Ishikawa (cell line): ENCODE measurements at regions not wholly inside any gene's neighbourhood (a gene's known extent, or its start where the extent isn't known, plus 50 kb on each side); places are given as distances from the start of the nearest gene placed in this dataset.

Experiments used
- CEBPB ChIP-seq: IDR thresholded peaks from 2 replicates; pipeline ENCODE4 v1.6.1; 2012
- CREB1 ChIP-seq: IDR thresholded peaks from 2 replicates; pipeline ENCODE4 v1.6.1; 2012; ENCODE audit warnings: low read depth
- EGR1 ChIP-seq: IDR thresholded peaks from 2 replicates; pipeline ENCODE4 v1.6.1; 2012
- EP300 ChIP-seq: IDR thresholded peaks from 2 replicates; pipeline ENCODE4 v1.6.1; 2012; ENCODE audit warnings: borderline replicate concordance
- MAX ChIP-seq: IDR thresholded peaks from 2 replicates; pipeline ENCODE4 v1.6.1; 2012
- NFIC ChIP-seq: IDR thresholded peaks from 2 replicates; pipeline ENCODE4 v1.6.1; 2012
- RAD21 ChIP-seq: IDR thresholded peaks from 2 replicates; pipeline ENCODE4 v1.6.1; 2012; ENCODE audit warnings: low read depth
- REST ChIP-seq: IDR thresholded peaks from 2 replicates; pipeline ENCODE4 v1.6.1; 2012; ENCODE audit warnings: low read depth, mild to moderate bottlenecking
- TAF1 ChIP-seq: IDR thresholded peaks from 2 replicates; pipeline ENCODE4 v1.6.1; 2012; ENCODE audit warnings: low read depth, mild to moderate bottlenecking
- TCF12 ChIP-seq: IDR thresholded peaks from 2 replicates; pipeline ENCODE4 v1.6.1; 2012; ENCODE audit warnings: low read depth
- YY1 ChIP-seq: IDR thresholded peaks from 2 replicates; pipeline ENCODE4 v1.6.1; 2012; ENCODE audit warnings: low read depth
- ZBTB7A ChIP-seq: IDR thresholded peaks from 2 replicates; pipeline ENCODE4 v1.6.1; 2012; ENCODE audit warnings: low read depth
- TF ChIP-seq, protein P1 (sequence below): IDR thresholded peaks from 2 replicates; pipeline ENCODE4 v1.6.1; 2012

DNA sequence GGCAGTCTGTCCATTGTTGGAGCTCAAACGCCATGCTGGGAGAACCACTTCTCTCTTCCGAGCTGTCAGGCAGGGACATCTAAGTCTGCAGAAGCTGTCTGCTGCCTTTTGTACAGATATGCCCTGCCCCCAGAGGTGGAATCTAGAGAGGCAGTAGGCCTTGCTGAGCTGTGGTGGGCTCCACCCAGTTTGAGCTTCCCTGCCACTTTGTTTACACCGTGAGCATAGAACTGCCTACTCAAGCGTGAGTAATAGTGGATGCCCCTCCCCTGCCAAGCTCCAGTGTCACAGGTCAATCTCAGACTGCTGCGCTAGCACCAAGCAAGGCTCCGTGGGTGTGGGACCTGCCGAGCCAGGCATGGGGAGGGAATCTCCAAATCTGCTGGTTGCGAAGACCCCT, 145.7 kb downstream of the VSIG4 start:
- TF ChIP-seq MAX (no peak), EGR1 (no peak), RAD21 (no peak), NFIC (no peak), TAF1 (no peak), CREB1 (no peak), EP300 (no peak), CEBPB (no peak), REST (no peak), YY1 (no peak), ZBTB7A (no peak), TCF12 (no peak)
- TF ChIP-seq, protein P1, sequence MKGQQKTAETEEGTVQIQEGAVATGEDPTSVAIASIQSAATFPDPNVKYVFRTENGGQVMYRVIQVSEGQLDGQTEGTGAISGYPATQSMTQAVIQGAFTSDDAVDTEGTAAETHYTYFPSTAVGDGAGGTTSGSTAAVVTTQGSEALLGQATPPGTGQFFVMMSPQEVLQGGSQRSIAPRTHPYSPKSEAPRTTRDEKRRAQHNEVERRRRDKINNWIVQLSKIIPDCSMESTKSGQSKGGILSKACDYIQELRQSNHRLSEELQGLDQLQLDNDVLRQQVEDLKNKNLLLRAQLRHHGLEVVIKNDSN: no peak
